ENCODE measurements at regions not wholly inside any gene's neighbourhood (a gene's known extent, or its start where the extent isn't known, plus 50 kb on each side); places are given as distances from the start of the nearest gene placed in this dataset.
"Not testable (repeated sequence)": the region's sequence is repeated elsewhere in the genome, so short reads cannot be mapped to it uniquely, and the experiment has no call there.

- H3K27ac ChIP-seq (replicated peaks) = no peak overlapping the region
- no peak overlapping the region for H3K4me3 ChIP-seq
- no peak for TF ChIP-seq CTCF (IDR thresholded peaks at IDR 0.05; ENCODE audit: borderline replicate concordance)
- H3K4me1 ChIP-seq = peaks cover 5% of the 10 kb centered on the region
- no peak for DNase-seq
- no peaks in the 10 kb centered on the region for H3K9me3 ChIP-seq (replicated peaks)
- H3K36me3 ChIP-seq = no peaks in the 10 kb centered on the region
- H3K27me3 ChIP-seq (ENCODE audit: low read depth) = no peaks in the 10 kb centered on the region
- intact Hi-C loops (cut with micrococcal nuclease) = no loop called here
These were observed 57.6 kb upstream of the LOC128125822 start for GRCh38 chr6:63514488-63515173.

GRCh38 chr6:63515227-63515626 is 57.1 kb upstream of the LOC128125822 start:
- not testable (repeated sequence) for H3K36me3 ChIP-seq

GRCh38 chr6:63516186-63516944 is 55.9 kb upstream of the LOC128125822 start:
- TF ChIP-seq CTCF (IDR thresholded peaks at IDR 0.05; ENCODE audit: borderline replicate concordance) = no peak
- no peaks in the 10 kb centered on the region for H3K27me3 ChIP-seq (ENCODE audit: low read depth)
- no peak for DNase-seq
- H3K36me3 ChIP-seq = no peaks in the 10 kb centered on the region
- no peak overlapping the region for H3K4me3 ChIP-seq
- no peaks in the 10 kb centered on the region for H3K9me3 ChIP-seq (replicated peaks)
- intact Hi-C loops (cut with micrococcal nuclease) = no loop called here
- H3K27ac ChIP-seq (replicated peaks) = no peak overlapping the region
- no peaks in the 10 kb centered on the region for H3K4me1 ChIP-seq

More at GRCh38 chr6:63515227-63515626, 57.1 kb upstream of the LOC128125822 start:
- H3K27ac ChIP-seq (replicated peaks); H3K27me3 ChIP-seq (ENCODE audit: low read depth); H3K4me3 ChIP-seq; intact Hi-C loops (cut with micrococcal nuclease); H3K4me1 ChIP-seq; DNase-seq; H3K9me3 ChIP-seq (replicated peaks): not testable (repeated sequence)

- DNase-seq = no peak
- H3K9me3 ChIP-seq (replicated peaks) = no peaks in the 10 kb centered on the region
- H3K27ac ChIP-seq (replicated peaks) = no peak overlapping the region
- H3K4me3 ChIP-seq = no peak overlapping the region
- no peak for TF ChIP-seq CTCF (IDR thresholded peaks at IDR 0.05; ENCODE audit: borderline replicate concordance)
- intact Hi-C loops (cut with micrococcal nuclease) = no loop called here
- no peaks in the 10 kb centered on the region for H3K27me3 ChIP-seq (ENCODE audit: low read depth)
- H3K36me3 ChIP-seq = no peaks in the 10 kb centered on the region
- H3K4me1 ChIP-seq = no peaks in the 10 kb centered on the region
These were observed 55.1 kb upstream of the LOC128125822 start for GRCh38 chr6:63517221-63517620.

GRCh38 chr6:63521475-63522210 is 50.6 kb upstream of the LOC128125822 start:
- Histone ChIP-seq H3K4me1 (no peaks in the 10 kb centered on the region), H3K27ac (replicated peaks) (no peak overlapping the region), H3K27me3 (ENCODE audit: low read depth) (no peaks in the 10 kb centered on the region), H3K36me3 (no peaks in the 10 kb centered on the region), H3K4me3 (no peak overlapping the region), H3K9me3 (replicated peaks) (no peaks in the 10 kb centered on the region)
- intact Hi-C loops (cut with micrococcal nuclease) = no loop called here
- no peak for DNase-seq
- no peak for TF ChIP-seq CTCF (IDR thresholded peaks at IDR 0.05; ENCODE audit: borderline replicate concordance)
